Keratinocyte (primary cell): ENCODE measurements at regions not wholly inside any gene's neighbourhood (a gene's known extent, or its start where the extent isn't known, plus 50 kb on each side); places are given as distances from the start of the nearest gene placed in this dataset.

Experiments
- DNase-seq: peaks from one replicate; pipeline ENCODE4 v3.0.0-alpha.2; 2011; ENCODE audit warnings: low read depth, missing footprints, low spot score
- FAIRE-seq: peaks from 2 replicates; lab custom pipeline; 2011; peaks lifted over from hg19 to GRCh38; lab: Jason Lieb, UNC
- H2AFZ ChIP-seq: 2 replicates; pipeline ENCODE4 v1.6.0; 2012; ENCODE audit warnings: low read length, control low read depth, inconsistent platforms; ENCODE audit not compliant: control insufficient read depth
- H3K27ac ChIP-seq: 2 replicates; pipeline ENCODE4 v1.5.1; 2011; ENCODE audit warnings: low read length; ENCODE audit not compliant: control insufficient read depth, insufficient read depth
- H3K27me3 ChIP-seq: 3 replicates; pipeline ENCODE4 v1.6.0; 2011; ENCODE audit warnings: low read length; ENCODE audit not compliant: control insufficient read depth, insufficient read depth; ENCODE audit errors: extremely low read depth
- H3K36me3 ChIP-seq, 2 experiments: 2 replicates in 1 of 2; 3 replicates in 1 of 2; pipeline ENCODE4 v1.5.1; 2011; ENCODE audit warnings: low read length in 2 of 2, mild to moderate bottlenecking in 1 of 2; ENCODE audit not compliant: control insufficient read depth in 2 of 2, insufficient read depth in 2 of 2; ENCODE audit errors: extremely low read depth in 1 of 2
- H3K4me1 ChIP-seq: 3 replicates; pipeline ENCODE4 v1.5.1; 2011; ENCODE audit warnings: low read length; ENCODE audit not compliant: control insufficient read depth, insufficient read depth; ENCODE audit errors: extremely low read depth
- H3K4me2 ChIP-seq: 3 replicates; pipeline ENCODE4 v1.6.0; 2011; ENCODE audit warnings: low read depth, low read length; ENCODE audit not compliant: control insufficient read depth, insufficient read depth; ENCODE audit errors: extremely low read depth
- H3K4me3 ChIP-seq, 3 experiments: fragments of 200-600 bp in 1 of 3; sonication (generic) in 1 of 3; 2 replicates in 2 of 3; 3 replicates in 1 of 3; pipeline ENCODE4 v1.5.1; 2011 to 2016; ENCODE audit warnings: low read length in 3 of 3, mild to moderate bottlenecking in 3 of 3, control low read depth in 2 of 3, inconsistent platforms in 1 of 3, low read depth in 1 of 3, mixed read lengths in 1 of 3, mixed run types in 1 of 3, moderate library complexity in 1 of 3; ENCODE audit not compliant: control insufficient read depth in 2 of 3, insufficient read depth in 2 of 3; ENCODE audit errors: extremely low read depth in 1 of 3
- H3K79me2 ChIP-seq: 2 replicates; pipeline ENCODE4 v1.6.0; 2012; ENCODE audit warnings: low read length; ENCODE audit not compliant: control insufficient read depth, insufficient read depth
- H3K9ac ChIP-seq: 3 replicates; pipeline ENCODE4 v1.6.0; 2011; ENCODE audit warnings: low read length; ENCODE audit not compliant: control insufficient read depth, insufficient read depth; ENCODE audit errors: extremely low read depth
- H3K9me1 ChIP-seq: 3 replicates; pipeline ENCODE4 v1.6.0; 2011; ENCODE audit warnings: low read length; ENCODE audit not compliant: control insufficient read depth, insufficient read depth; ENCODE audit errors: extremely low read depth
- H3K9me3 ChIP-seq: 2 replicates; pipeline ENCODE4 v1.5.1; 2012; ENCODE audit warnings: low read depth, low read length; ENCODE audit not compliant: control insufficient read depth
- H4K20me1 ChIP-seq: 3 replicates; pipeline ENCODE4 v1.6.0; 2011; ENCODE audit warnings: low read length; ENCODE audit not compliant: control insufficient read depth, insufficient read depth; ENCODE audit errors: extremely low read depth
- CTCF ChIP-seq, 3 experiments: IDR thresholded peaks in 1 of 3; conservative IDR thresholded peaks in 1 of 3; optimal IDR thresholded peaks in 1 of 3; 2 replicates in 2 of 3; 3 replicates in 1 of 3; pipeline versions ENCODE3 to v1.5.1; 2011; ENCODE audit warnings: low read length in 3 of 3, mild to moderate bottlenecking in 3 of 3, moderate library complexity in 2 of 3, control low read depth in 1 of 3, inconsistent platforms in 1 of 3; ENCODE audit not compliant: insufficient read depth in 2 of 3; ENCODE audit errors: extremely low read depth in 1 of 3
- EZH2 ChIP-seq: IDR thresholded peaks from one replicate; pipeline ENCODE4 v1.6.1; 2012; ENCODE audit warnings: inconsistent platforms, mild to moderate bottlenecking, low read length, moderate library complexity
- dilution Hi-C: fragments of 300-500 bp; cut with MboI; formaldehyde crosslinking; loops from one replicate; pipeline ENCODE4 v1.7.0; 2020; ENCODE audit warnings: low sequenced_read_pairs; ENCODE audit not compliant: extremely low pct_ligation_motif_present

GRCh38 chr3:107263269-107264021, 113.8 kb upstream of the CCDC54 start:
- FAIRE-seq, result peak; percentile 39

GRCh38 chr3:107264888-107265287, 112.4 kb upstream of the CCDC54 start:
- TF ChIP-seq EZH2, result no peak
- no peak for TF ChIP-seq CTCF (optimal IDR thresholded peaks at IDR 0.05 in 1 of 3, IDR thresholded peaks at IDR 0.05 in 1 of 3, conservative IDR thresholded peaks at IDR 0.05 in 1 of 3; ENCODE audit: extremely low read depth in 1 of 3, insufficient read depth in 2 of 3, low read length in 3 of 3)
- Histone ChIP-seq H3K27me3 (no peaks in the 10 kb centered on the region), H3K4me3 (peak overlapping the region; percentile 3 to 22 (median 3)), H3K9me1 (no peaks in the 10 kb centered on the region), H3K36me3 (no peaks in the 10 kb centered on the region), H3K27ac (peak overlapping the region; percentile 5), H2AFZ (peak overlapping the region; percentile 62), H3K9me3 (no peaks in the 10 kb centered on the region), H3K4me2 (peak overlapping the region; percentile 61), H3K4me1 (peaks cover 23% of the 10 kb centered on the region), H3K79me2 (no peaks in the 10 kb centered on the region), H3K9ac (no peak overlapping the region), H4K20me1 (no peaks in the 10 kb centered on the region)
- FAIRE-seq (peak; percentile 92), DNase-seq (no peak)
- dilution Hi-C loops, result loop anchor here (25.0 kb wide), 1 partner anchor 172 kb away; no protein-coding TSS in a partner anchor

More at GRCh38 chr3:107263269-107264021, 113.8 kb upstream of the CCDC54 start:
- TF ChIP-seq EZH2 (no peak), CTCF (optimal IDR thresholded peaks at IDR 0.05 in 1 of 3, IDR thresholded peaks at IDR 0.05 in 1 of 3, conservative IDR thresholded peaks at IDR 0.05 in 1 of 3; ENCODE audit: extremely low read depth in 1 of 3, insufficient read depth in 2 of 3, low read length in 3 of 3) (no peak)
- Histone ChIP-seq H3K79me2 (no peaks in the 10 kb centered on the region), H3K27ac (no peak overlapping the region), H4K20me1 (no peaks in the 10 kb centered on the region), H3K27me3 (no peaks in the 10 kb centered on the region), H3K9me3 (no peaks in the 10 kb centered on the region), H3K4me1 (peaks cover 23% of the 10 kb centered on the region), H3K9me1 (no peaks in the 10 kb centered on the region), H2AFZ (peak overlapping the region; percentile 64), H3K9ac (peak overlapping the region; percentile 48), H3K4me3 (peak overlapping the region in 2 of 3 experiments; percentile 11 to 33), H3K36me3 (no peaks in the 10 kb centered on the region), H3K4me2 (peak overlapping the region; percentile 74)
- no peak for DNase-seq
- dilution Hi-C loops, result loop anchor here (25.0 kb wide), 1 partner anchor 174 kb away; no protein-coding TSS in a partner anchor
